ENCODE measurements at regions not wholly inside any gene's neighbourhood (a gene's known extent, or its start where the extent isn't known, plus 50 kb on each side); places are given as distances from the start of the nearest gene placed in this dataset.

GRCh38 chr5:50964746-50965653 lies 298.6 kb downstream of the PARP8 start:
- no peak for DNase-seq

- no peak for DNase-seq
Observed at GRCh38 chr5:50965654-50966375, 299.4 kb downstream of the PARP8 start.

GRCh38 chr5:50967009-50967562 lies 300.6 kb downstream of the PARP8 start:
- no peak for DNase-seq

DNA sequence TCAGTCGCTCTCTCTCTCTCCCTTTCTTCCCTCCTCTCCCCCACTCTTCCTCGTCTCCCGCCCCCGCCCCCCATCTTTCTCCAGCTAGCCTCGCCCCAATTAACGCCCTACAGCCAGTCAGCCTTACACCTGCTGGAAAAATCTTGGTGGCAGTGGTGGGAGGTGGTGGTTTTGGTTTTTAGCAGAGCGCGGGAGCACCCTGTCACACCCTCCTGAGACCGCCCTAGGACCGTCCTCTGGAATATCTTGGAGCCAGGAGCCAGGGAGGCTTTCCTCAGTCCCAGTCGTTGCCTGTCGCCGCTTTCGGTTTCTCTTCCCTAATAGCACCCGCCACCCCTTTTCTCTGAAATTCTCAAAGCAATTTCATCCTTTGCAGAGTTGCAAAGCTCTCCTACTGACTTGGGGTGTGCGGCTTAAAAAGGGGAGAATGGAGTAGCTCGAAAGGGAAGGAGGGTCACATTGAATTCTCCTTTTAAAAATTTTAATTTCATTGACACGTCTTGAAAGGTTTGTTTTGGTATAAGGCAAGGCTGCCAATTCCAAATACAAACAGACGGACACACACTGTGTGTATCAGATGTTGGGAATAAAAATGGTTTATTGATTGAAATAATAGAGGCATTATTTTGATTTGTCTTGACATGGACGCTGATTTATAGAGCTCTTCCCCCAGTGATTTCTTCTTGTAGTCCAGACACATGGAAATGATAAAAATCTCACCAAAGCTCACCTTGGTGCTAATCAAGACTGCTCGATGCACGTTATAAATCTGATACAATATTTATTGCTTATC lies 301.3 kb downstream of the PARP8 start:
- no peak for DNase-seq

DNA sequence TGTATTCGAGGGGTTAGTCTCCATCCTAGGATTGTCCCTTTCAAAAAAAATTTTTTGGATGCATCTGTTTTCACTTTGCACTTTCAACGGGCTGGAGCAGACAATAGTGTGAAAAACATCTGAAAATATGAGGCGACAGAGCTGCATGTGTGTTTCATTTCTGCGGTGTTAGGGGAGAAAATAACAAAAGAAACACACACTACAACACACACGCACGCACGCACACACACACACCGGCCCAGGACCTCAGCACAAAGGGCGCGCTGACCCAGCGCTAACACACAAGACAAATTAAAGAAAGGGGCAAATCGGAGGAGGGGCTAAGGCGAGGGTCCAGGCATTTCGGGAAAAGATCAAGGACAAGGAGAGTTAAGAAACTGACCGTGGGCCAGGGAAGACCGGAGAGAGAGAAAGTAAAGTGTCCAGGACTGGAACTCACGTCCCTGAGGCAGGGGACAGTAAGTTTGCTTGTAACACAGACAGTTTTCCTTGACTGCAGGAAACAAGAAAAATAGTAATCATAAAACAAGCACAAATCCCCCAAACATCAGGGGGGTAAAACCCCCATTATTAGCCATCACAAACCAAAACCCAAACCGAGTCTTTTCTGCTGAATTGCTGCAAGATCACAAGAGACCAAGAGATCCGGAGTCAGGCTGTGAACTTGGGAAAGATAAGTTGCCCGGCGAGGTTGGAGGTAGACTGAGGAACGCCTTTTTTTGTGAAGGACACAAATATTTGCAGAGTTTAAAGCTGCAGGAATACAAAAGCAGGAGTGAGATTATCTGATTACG lies 302.1 kb downstream of the PARP8 start:
- no peak for DNase-seq

- no peak for DNase-seq
Observed at GRCh38 chr5:50969151-50970031, 303.0 kb downstream of the PARP8 start.

GRCh38 chr5:50975840-50976239 lies 309.4 kb downstream of the PARP8 start:
- DNase-seq: no peak

- no peak for DNase-seq
Observed at GRCh38 chr5:50978924-50979323, 312.5 kb downstream of the PARP8 start.

DNA sequence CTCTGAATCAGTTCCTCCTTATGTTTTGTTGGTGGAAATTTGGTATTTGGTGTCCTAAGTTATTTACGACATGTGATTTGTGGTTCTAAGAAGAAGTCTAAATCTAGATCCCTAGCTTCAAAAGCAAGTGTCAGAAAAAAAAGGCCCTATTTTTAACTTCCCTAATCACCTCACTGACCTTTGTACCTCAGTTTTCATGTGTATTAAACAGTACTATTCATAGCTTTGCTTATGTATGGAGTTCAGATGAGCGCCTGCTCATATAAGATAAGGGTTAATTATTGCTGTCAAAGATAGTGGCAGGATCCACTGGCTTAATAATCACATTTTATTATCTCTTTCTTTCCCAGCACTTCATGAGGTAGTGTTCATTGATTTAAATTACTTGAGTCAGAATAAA lies 318.2 kb downstream of the PARP8 start:
- DNase-seq: no peak

- DNase-seq: no peak
Observed at GRCh38 chr5:50990296-50990924, 324.0 kb downstream of the PARP8 start.

DNA sequence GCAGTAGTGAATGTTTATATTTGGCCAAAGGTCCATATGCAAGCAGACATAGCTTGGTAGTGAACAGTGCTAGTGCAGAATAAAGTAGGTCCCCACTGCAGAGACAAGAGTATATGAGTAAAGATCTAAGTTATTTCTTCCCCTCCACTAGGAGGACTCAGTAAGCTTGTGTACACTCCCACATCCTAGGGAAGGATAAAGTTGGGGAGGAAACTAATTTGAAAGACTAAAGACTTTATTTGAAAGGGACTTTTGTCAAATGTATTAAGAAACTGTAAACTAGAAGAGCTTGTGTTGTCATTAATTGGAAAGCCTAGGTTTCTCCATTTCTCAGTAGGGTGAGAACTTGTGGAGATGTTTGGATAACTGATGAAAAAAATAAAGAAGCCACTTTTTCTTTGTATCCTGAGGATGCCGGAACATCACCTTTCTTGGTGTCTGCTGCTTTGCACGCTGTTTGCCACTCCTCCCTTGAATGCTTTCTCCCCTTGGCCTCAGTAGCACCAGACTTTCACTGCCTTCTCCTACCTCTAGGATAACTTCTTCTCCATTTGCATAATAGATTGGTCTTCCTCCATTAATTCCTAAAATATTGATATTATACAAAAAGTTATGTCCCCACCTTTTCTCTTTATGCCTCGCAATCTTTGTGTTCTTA lies 329.0 kb downstream of the PARP8 start:
- DNase-seq: no peak

- no peak for DNase-seq
Observed at GRCh38 chr5:51001227-51001923, 334.9 kb downstream of the PARP8 start.

- DNase-seq: no peak
Observed at GRCh38 chr5:51002368-51002767, 335.9 kb downstream of the PARP8 start.

DNA sequence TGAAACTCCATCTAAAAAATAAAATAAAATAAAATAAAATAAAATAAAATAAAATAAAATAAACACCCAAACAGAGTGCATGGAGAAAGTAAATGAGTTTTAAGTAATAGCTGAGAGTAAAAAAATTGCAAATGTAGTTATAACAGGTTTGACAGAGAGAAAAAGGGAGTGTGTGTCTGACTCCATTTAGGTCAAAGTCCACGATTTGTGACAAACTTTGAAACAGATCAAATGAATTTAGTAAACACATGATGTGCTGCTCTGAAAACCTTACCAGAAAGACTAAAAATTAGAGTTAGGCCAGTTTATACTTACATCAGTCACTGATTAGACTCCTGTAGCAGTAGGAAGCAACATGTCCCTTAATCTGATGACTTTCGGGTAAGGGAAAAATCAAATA lies 346.6 kb downstream of the PARP8 start:
- no peak for DNase-seq

- no peak for DNase-seq
Observed at GRCh38 chr5:51018423-51018822, 352.0 kb downstream of the PARP8 start.

GRCh38 chr5:51024263-51024662 lies 357.8 kb downstream of the PARP8 start:
- DNase-seq: no peak

GRCh38 chr5:51027271-51027670 lies 356.0 kb upstream of the ISL1 start:
- DNase-seq: no peak

DNA sequence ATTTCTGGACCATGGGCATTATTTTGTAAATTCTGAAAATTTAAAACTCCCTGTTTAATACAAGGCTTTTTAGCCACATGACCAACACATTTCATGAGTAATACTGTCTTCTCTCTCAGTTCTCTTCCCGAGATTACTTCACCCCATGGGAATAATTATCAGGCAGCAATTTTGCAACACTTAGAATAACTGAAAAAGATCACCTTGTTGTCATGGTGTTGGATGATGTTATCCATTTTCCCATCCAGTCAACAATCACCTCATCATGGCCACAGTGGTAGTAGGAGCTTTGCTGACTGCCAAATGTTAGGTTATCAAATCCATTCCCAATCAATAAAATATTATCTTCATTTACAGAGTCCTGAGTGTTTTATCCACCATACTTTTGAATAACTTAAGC lies 354.9 kb upstream of the ISL1 start:
- DNase-seq: no peak

GRCh38 chr5:51033215-51033614 lies 350.0 kb upstream of the ISL1 start:
- DNase-seq: no peak
